MCF 10A (cell line): ENCODE measurements at regions not wholly inside any gene's neighbourhood (a gene's known extent, or its start where the extent isn't known, plus 50 kb on each side); places are given as distances from the start of the nearest gene placed in this dataset.

Experiments
- BruUV-seq: library from RNA; stranded (reverse); fragments of 400-500 nt; replicated peaks from 2 replicates; lab custom pipeline; 2021; lab: Mats Ljungman, UMichigan
- CTCF ChIA-PET: fragments of 300-600 bp; sonication (Branson Sonifier 250); formaldehyde crosslinking; extraction: SDS; loops from one replicate; lab custom pipeline; 2021; ENCODE audit warnings: antibody characterized with exemption, inconsistent platforms; lab: Yijun Ruan, JAX
- POLR2A ChIA-PET: fragments of 300-600, 350-650 bp; sonication (Branson Sonifier 250); formaldehyde crosslinking; extraction: SDS; loops from one replicate; lab custom pipeline; 2020; ENCODE audit warnings: antibody characterized with exemption, inconsistent platforms; lab: Yijun Ruan, JAX
- DNase-seq: peaks from one replicate; pipeline ENCODE4 v3.0.0-alpha.2; 2018; ENCODE audit not compliant: unreplicated experiment
- H3K27ac Mint-ChIP-seq: one replicate; pipeline ENCODE4 v1.8.0; 2022; ENCODE audit warnings: mild to moderate bottlenecking, low read depth, mixed read lengths; ENCODE audit not compliant: unreplicated experiment
- H3K27me3 Mint-ChIP-seq: one replicate; pipeline ENCODE4 v1.8.0; 2022; ENCODE audit warnings: mixed read lengths; ENCODE audit not compliant: insufficient read depth, unreplicated experiment
- H3K36me3 Mint-ChIP-seq: one replicate; pipeline ENCODE4 v1.8.0; 2022; ENCODE audit warnings: mild to moderate bottlenecking, moderate library complexity, mixed read lengths; ENCODE audit not compliant: insufficient read depth, unreplicated experiment
- H3K4me1 Mint-ChIP-seq: one replicate; pipeline ENCODE4 v1.8.0; 2022; ENCODE audit warnings: mixed read lengths; ENCODE audit not compliant: insufficient read depth, unreplicated experiment
- H3K4me3 Mint-ChIP-seq: one replicate; pipeline ENCODE4 v1.8.0; 2022; ENCODE audit warnings: mild to moderate bottlenecking, moderate library complexity, mixed read lengths; ENCODE audit not compliant: unreplicated experiment
- H3K9me3 Mint-ChIP-seq: one replicate; pipeline ENCODE4 v1.8.0; 2022; ENCODE audit warnings: mixed read lengths; ENCODE audit not compliant: unreplicated experiment
- intact Hi-C: fragments of 100-400 bp; cut with micrococcal nuclease; formaldehyde crosslinking; loops from 2 replicates; pipeline ENCODE4 v1.14.1; 2022
- TF ChIP-seq, protein P1 (sequence below): fragments of 200-600 bp; IDR thresholded peaks from one replicate; pipeline ENCODE4 v1.8.0; 2022; ENCODE audit warnings: antibody characterized with exemption, mild to moderate bottlenecking; ENCODE audit not compliant: unreplicated experiment

- Mint-ChIP-seq H3K4me3 (no peak overlapping the region), H3K27ac (no peak overlapping the region), H3K4me1 (no peaks in the 10 kb centered on the region), H3K27me3 (peaks cover 13% of the 10 kb centered on the region), H3K9me3 (no peaks in the 10 kb centered on the region), H3K36me3 (no peaks in the 10 kb centered on the region)
- ChIA-PET POLR2A (interaction anchor here (0.7 to 1.2 kb wide), 2 partner anchors 9 to 20 kb away, joined by 3 read pairs; no protein-coding TSS in a partner anchor), CTCF (interaction anchor here (0.6 to 1.6 kb wide), 2 partner anchors 9 to 861 kb away, joined by 3 read pairs; no protein-coding TSS in a partner anchor)
- TF ChIP-seq, protein P1, sequence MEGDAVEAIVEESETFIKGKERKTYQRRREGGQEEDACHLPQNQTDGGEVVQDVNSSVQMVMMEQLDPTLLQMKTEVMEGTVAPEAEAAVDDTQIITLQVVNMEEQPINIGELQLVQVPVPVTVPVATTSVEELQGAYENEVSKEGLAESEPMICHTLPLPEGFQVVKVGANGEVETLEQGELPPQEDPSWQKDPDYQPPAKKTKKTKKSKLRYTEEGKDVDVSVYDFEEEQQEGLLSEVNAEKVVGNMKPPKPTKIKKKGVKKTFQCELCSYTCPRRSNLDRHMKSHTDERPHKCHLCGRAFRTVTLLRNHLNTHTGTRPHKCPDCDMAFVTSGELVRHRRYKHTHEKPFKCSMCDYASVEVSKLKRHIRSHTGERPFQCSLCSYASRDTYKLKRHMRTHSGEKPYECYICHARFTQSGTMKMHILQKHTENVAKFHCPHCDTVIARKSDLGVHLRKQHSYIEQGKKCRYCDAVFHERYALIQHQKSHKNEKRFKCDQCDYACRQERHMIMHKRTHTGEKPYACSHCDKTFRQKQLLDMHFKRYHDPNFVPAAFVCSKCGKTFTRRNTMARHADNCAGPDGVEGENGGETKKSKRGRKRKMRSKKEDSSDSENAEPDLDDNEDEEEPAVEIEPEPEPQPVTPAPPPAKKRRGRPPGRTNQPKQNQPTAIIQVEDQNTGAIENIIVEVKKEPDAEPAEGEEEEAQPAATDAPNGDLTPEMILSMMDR: no peak
- intact Hi-C loops: no loop called here
- BruUV-seq: no TSS peak
- DNase-seq: no peak
Observed at GRCh38 chr10:111211241-111211640, 134.4 kb downstream of the ADRA2A start.

DNA sequence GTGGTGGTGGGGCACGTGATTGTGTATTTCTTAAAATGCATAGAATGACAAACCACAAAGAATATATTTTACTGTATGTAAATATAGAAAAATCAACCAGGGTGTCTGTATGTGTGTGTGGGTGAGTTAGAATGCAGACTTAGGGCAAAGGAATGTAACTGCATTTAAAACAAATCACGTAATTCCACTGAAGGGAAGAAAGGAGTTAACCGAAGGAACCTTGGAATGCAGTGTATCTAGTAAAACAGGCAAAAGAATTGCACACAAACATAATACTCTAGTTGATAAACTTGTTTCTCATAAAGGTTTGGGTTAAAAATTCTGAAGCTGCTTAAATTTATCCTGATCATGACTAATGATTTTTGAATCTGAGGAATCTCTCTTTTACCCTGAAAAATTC, 134.9 kb downstream of the ADRA2A start:
- intact Hi-C loops: no loop called here
- Mint-ChIP-seq H3K4me1 (no peaks in the 10 kb centered on the region), H3K36me3 (no peaks in the 10 kb centered on the region), H3K4me3 (no peak overlapping the region), H3K27me3 (peaks cover 9% of the 10 kb centered on the region), H3K27ac (no peak overlapping the region), H3K9me3 (no peaks in the 10 kb centered on the region)
- ChIA-PET POLR2A (interaction anchor here (1.2 kb wide), 1 partner anchor 9 kb away, joined by 3 read pairs; no protein-coding TSS in a partner anchor), CTCF (interaction anchor here (0.6 to 1.6 kb wide), 2 partner anchors 8 to 861 kb away, joined by 3 read pairs; no protein-coding TSS in a partner anchor)
- BruUV-seq: no TSS peak
- DNase-seq: no peak
- TF ChIP-seq, protein P1: no peak

DNA sequence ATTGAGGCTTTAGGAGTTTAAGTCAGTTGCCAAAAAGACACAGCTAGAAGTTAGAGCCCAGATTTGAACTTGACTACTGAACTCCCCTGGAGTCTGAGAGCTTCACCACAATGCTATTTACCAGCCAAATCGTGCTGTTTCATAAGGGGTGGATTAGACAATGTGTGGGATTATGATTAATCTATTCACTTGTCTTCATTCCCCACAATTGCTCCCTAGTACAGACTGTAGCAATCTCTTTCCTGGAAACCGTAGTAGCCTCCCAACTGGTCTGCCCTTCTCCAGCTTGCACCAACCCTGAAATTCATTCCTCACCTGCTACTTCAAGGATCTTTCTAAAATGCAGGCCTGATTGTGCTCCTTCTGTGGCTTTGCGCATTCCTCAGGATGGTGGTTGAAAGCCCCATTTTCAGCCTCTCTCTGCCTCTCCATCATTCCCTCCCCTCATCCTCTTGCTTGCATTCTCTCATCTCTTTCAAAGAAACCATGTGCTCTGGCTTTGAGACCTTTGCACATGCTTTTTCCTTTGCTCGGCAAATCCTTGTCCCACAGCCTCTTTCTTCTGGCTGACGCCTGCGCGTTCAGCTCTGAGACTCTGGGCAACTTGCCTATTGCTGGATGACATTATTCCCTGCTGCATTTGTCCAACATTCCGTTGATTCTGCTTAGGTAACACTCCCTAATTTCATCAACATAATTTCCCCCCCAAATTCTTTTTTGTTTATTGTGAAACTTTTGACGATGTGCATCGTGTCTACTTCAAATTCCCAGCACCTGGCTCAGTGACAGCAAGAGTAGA, 145.1 kb downstream of the ADRA2A start:
- TF ChIP-seq, protein P1: no peak
- no TSS peak for BruUV-seq
- no peak overlapping the region for H3K4me3 Mint-ChIP-seq
- DNase-seq: no peak
- no peaks in the 10 kb centered on the region for H3K4me1 Mint-ChIP-seq
- H3K36me3 Mint-ChIP-seq: no peaks in the 10 kb centered on the region
- intact Hi-C loops: no loop called here
- ChIA-PET POLR2A (no interaction called here), CTCF (no interaction called here)
- H3K27me3 Mint-ChIP-seq: peaks cover 24% of the 10 kb centered on the region
- H3K9me3 Mint-ChIP-seq: no peaks in the 10 kb centered on the region
- no peak overlapping the region for H3K27ac Mint-ChIP-seq

GRCh38 chr10:111222961-111223360, 146.1 kb downstream of the ADRA2A start:
- ChIA-PET CTCF (interaction anchor here (0.5 kb wide), 1 partner anchor 1903 kb away, joined by 3 read pairs; no protein-coding TSS in a partner anchor), POLR2A (interaction anchor here (0.6 kb wide), 1 partner anchor 52 kb away, joined by 3 read pairs; no protein-coding TSS in a partner anchor)
- H3K27me3 Mint-ChIP-seq: peaks cover 33% of the 10 kb centered on the region
- H3K4me1 Mint-ChIP-seq: no peaks in the 10 kb centered on the region
- BruUV-seq: no TSS peak
- H3K4me3 Mint-ChIP-seq: no peak overlapping the region
- TF ChIP-seq, protein P1: no peak
- no peak overlapping the region for H3K27ac Mint-ChIP-seq
- no peak for DNase-seq
- intact Hi-C loops: no loop called here
- no peaks in the 10 kb centered on the region for H3K9me3 Mint-ChIP-seq
- H3K36me3 Mint-ChIP-seq: no peaks in the 10 kb centered on the region
